ENCODE measurements at regions not wholly inside any gene's neighbourhood (a gene's known extent, or its start where the extent isn't known, plus 50 kb on each side); places are given as distances from the start of the nearest gene placed in this dataset.

GRCh38 chr1:24250224-24250623, 63.1 kb upstream of the IFNLR1 start:
- no peak for TF ChIP-seq EP300 (IDR thresholded peaks at IDR 0.05)
- TF ChIP-seq CTCF (IDR thresholded peaks at IDR 0.05) = no peak
- TF ChIP-seq POLR2A (IDR thresholded peaks at IDR 0.05) = no peak
- no peak for TF ChIP-seq POLR2AphosphoS5 (IDR thresholded peaks at IDR 0.05)

Data from upper lobe of left lung (tissue), 4 donors.